Suprapubic skin (tissue), 4 donors: ENCODE measurements at regions not wholly inside any gene's neighbourhood (a gene's known extent, or its start where the extent isn't known, plus 50 kb on each side); places are given as distances from the start of the nearest gene placed in this dataset.

Source experiments
- DNase-seq, 2 donors: peaks; one replicate each; pipeline ENCODE4 v3.0.0-alpha.2; 2019; ENCODE audit warnings: low spot score in 2 of 2
- H3K27ac ChIP-seq: fragments of 200-600 bp; sonication (generic); one replicate; pipeline ENCODE4 v1.5.1; 2019
- H3K27me3 ChIP-seq: fragments of 200-600 bp; sonication (generic); one replicate; pipeline ENCODE4 v1.5.1; 2019
- H3K36me3 ChIP-seq: fragments of 200-600 bp; sonication (generic); one replicate; pipeline ENCODE4 v1.5.1; 2019
- H3K4me1 ChIP-seq: fragments of 200-600 bp; sonication (generic); one replicate; pipeline ENCODE4 v1.5.1; 2019
- H3K4me3 ChIP-seq: fragments of 200-600 bp; sonication (generic); one replicate; pipeline ENCODE4 v1.5.1; 2019; ENCODE audit warnings: mild to moderate bottlenecking
- H3K9me3 ChIP-seq: fragments of 200-600 bp; sonication (generic); one replicate; pipeline ENCODE4 v1.5.1; 2019
- CTCF ChIP-seq, 2 donors: fragments of 200-600 bp in 1 of 2; fragments of 450-650 bp in 1 of 2; sonication (generic) in 1 of 2; IDR thresholded peaks; one replicate each; pipeline ENCODE4 v1.5.1; 2016 to 2019; ENCODE audit warnings: antibody characterized with exemption in 2 of 2, mild to moderate bottlenecking in 1 of 2, moderate library complexity in 1 of 2
- EP300 ChIP-seq: sonication (generic); formaldehyde crosslinking; IDR thresholded peaks from one replicate; pipeline ENCODE4 v1.6.1; 2017; ENCODE audit warnings: antibody characterized with exemption
- POLR2A ChIP-seq, 2 donors: fragments of 450-650 bp; IDR thresholded peaks; one replicate each; pipeline ENCODE4 v1.6.1; 2017; ENCODE audit warnings: antibody characterized with exemption in 2 of 2, mild to moderate bottlenecking in 2 of 2, moderate library complexity in 2 of 2
- POLR2AphosphoS5 ChIP-seq, 3 donors: sonication (generic); formaldehyde crosslinking; IDR thresholded peaks; one replicate each; pipeline ENCODE4 v1.6.1; 2017; ENCODE audit warnings: antibody characterized with exemption in 3 of 3
- WGBS: methylation state at CpG from one replicate; pipeline ENCODE4 v1.1.5; 2018; 5-methylcytosine and 5-hydroxymethylcytosine counted together

- H3K9me3 ChIP-seq, result peaks cover 62% of the 10 kb centered on the region
- H3K4me3 ChIP-seq, result no peak overlapping the region
- no peaks in the 10 kb centered on the region for H3K27me3 ChIP-seq
- TF ChIP-seq EP300, result no peak
- TF ChIP-seq CTCF (IDR thresholded peaks at IDR 0.05), result no peak
- no peak for TF ChIP-seq POLR2AphosphoS5 (IDR thresholded peaks at IDR 0.05)
- TF ChIP-seq POLR2A (IDR thresholded peaks at IDR 0.05), result no peak
- WGBS, result 63% methylated on average over 3 of the region's 3 CpGs
- no peaks in the 10 kb centered on the region for H3K36me3 ChIP-seq
- DNase-seq, result no peak
- H3K4me1 ChIP-seq, result no peaks in the 10 kb centered on the region
- H3K27ac ChIP-seq, result no peak overlapping the region
Observed at GRCh38 chr7:56495165-56495564, 378.9 kb upstream of the NUPR2 start.

- Histone ChIP-seq H3K9me3 (peaks cover 63% of the 10 kb centered on the region), H3K27me3 (no peaks in the 10 kb centered on the region)
Observed at GRCh38 chr7:56493704-56494450, 377.7 kb upstream of the NUPR2 start.

GRCh38 chr7:56493196-56493595 is 377.0 kb upstream of the NUPR2 start:
- Histone ChIP-seq H3K4me1 (no peaks in the 10 kb centered on the region), H3K36me3 (no peaks in the 10 kb centered on the region), H3K9me3 (peaks cover 58% of the 10 kb centered on the region), H3K4me3 (no peak overlapping the region), H3K27me3 (no peaks in the 10 kb centered on the region), H3K27ac (no peak overlapping the region)
- no peak for DNase-seq
- TF ChIP-seq POLR2A (IDR thresholded peaks at IDR 0.05) (no peak), POLR2AphosphoS5 (IDR thresholded peaks at IDR 0.05) (no peak), CTCF (IDR thresholded peaks at IDR 0.05) (no peak), EP300 (no peak)
- 89% methylated on average over 3 of the region's 4 CpGs for WGBS

More at GRCh38 chr7:56493704-56494450, 377.7 kb upstream of the NUPR2 start:
- WGBS, result 81% methylated on average over 3 of the region's 8 CpGs
- Histone ChIP-seq H3K36me3 (no peaks in the 10 kb centered on the region), H3K4me3 (no peak overlapping the region), H3K27ac (no peak overlapping the region), H3K4me1 (no peaks in the 10 kb centered on the region)
- no peak for DNase-seq
- no peak for TF ChIP-seq POLR2AphosphoS5 (IDR thresholded peaks at IDR 0.05)
- TF ChIP-seq POLR2A (IDR thresholded peaks at IDR 0.05), result no peak
- no peak for TF ChIP-seq CTCF (IDR thresholded peaks at IDR 0.05)
- no peak for TF ChIP-seq EP300

GRCh38 chr7:56491636-56492425 is 375.6 kb upstream of the NUPR2 start:
- H3K4me3 ChIP-seq, result no peak overlapping the region
- H3K27ac ChIP-seq, result no peak overlapping the region
- WGBS, result 80% methylated on average over 8 of the region's 9 CpGs
- no peaks in the 10 kb centered on the region for H3K36me3 ChIP-seq
- no peaks in the 10 kb centered on the region for H3K4me1 ChIP-seq
- TF ChIP-seq POLR2A (IDR thresholded peaks at IDR 0.05) (no peak), CTCF (IDR thresholded peaks at IDR 0.05) (no peak), EP300 (no peak), POLR2AphosphoS5 (IDR thresholded peaks at IDR 0.05) (no peak)
- peaks cover 58% of the 10 kb centered on the region for H3K9me3 ChIP-seq
- no peaks in the 10 kb centered on the region for H3K27me3 ChIP-seq
- no peak for DNase-seq

GRCh38 chr7:56483861-56484550 is 367.8 kb upstream of the NUPR2 start:
- H3K27me3 ChIP-seq, result no peaks in the 10 kb centered on the region
- WGBS, result 65% methylated on average over 34 of the region's 40 CpGs
- H3K36me3 ChIP-seq, result no peaks in the 10 kb centered on the region
- no peak overlapping the region for H3K27ac ChIP-seq
- peaks cover 52% of the 10 kb centered on the region for H3K9me3 ChIP-seq
- TF ChIP-seq POLR2A (IDR thresholded peaks at IDR 0.05) (no peak), EP300 (no peak), POLR2AphosphoS5 (IDR thresholded peaks at IDR 0.05) (no peak), CTCF (IDR thresholded peaks at IDR 0.05) (no peak)
- no peaks in the 10 kb centered on the region for H3K4me1 ChIP-seq
- H3K4me3 ChIP-seq, result no peak overlapping the region
- DNase-seq, result no peak
